Keratinocyte (primary cell): ENCODE measurements at regions not wholly inside any gene's neighbourhood (a gene's known extent, or its start where the extent isn't known, plus 50 kb on each side); places are given as distances from the start of the nearest gene placed in this dataset.

Source experiments
- DNase-seq: peaks from one replicate; pipeline ENCODE4 v3.0.0-alpha.2; 2011; ENCODE audit warnings: low read depth, missing footprints, low spot score
- FAIRE-seq: peaks from 2 replicates; lab custom pipeline; 2011; peaks lifted over from hg19 to GRCh38; lab: Jason Lieb, UNC
- H2AFZ ChIP-seq: 2 replicates; pipeline ENCODE4 v1.6.0; 2012; ENCODE audit warnings: low read length, control low read depth, inconsistent platforms; ENCODE audit not compliant: control insufficient read depth
- H3K27ac ChIP-seq: 2 replicates; pipeline ENCODE4 v1.5.1; 2011; ENCODE audit warnings: low read length; ENCODE audit not compliant: control insufficient read depth, insufficient read depth
- H3K27me3 ChIP-seq: 3 replicates; pipeline ENCODE4 v1.6.0; 2011; ENCODE audit warnings: low read length; ENCODE audit not compliant: control insufficient read depth, insufficient read depth; ENCODE audit errors: extremely low read depth
- H3K36me3 ChIP-seq, 2 experiments: 2 replicates in 1 of 2; 3 replicates in 1 of 2; pipeline ENCODE4 v1.5.1; 2011; ENCODE audit warnings: low read length in 2 of 2, mild to moderate bottlenecking in 1 of 2; ENCODE audit not compliant: control insufficient read depth in 2 of 2, insufficient read depth in 2 of 2; ENCODE audit errors: extremely low read depth in 1 of 2
- H3K4me1 ChIP-seq: 3 replicates; pipeline ENCODE4 v1.5.1; 2011; ENCODE audit warnings: low read length; ENCODE audit not compliant: control insufficient read depth, insufficient read depth; ENCODE audit errors: extremely low read depth
- H3K4me2 ChIP-seq: 3 replicates; pipeline ENCODE4 v1.6.0; 2011; ENCODE audit warnings: low read depth, low read length; ENCODE audit not compliant: control insufficient read depth, insufficient read depth; ENCODE audit errors: extremely low read depth
- H3K4me3 ChIP-seq, 3 experiments: fragments of 200-600 bp in 1 of 3; sonication (generic) in 1 of 3; 2 replicates in 2 of 3; 3 replicates in 1 of 3; pipeline ENCODE4 v1.5.1; 2011 to 2016; ENCODE audit warnings: low read length in 3 of 3, mild to moderate bottlenecking in 3 of 3, control low read depth in 2 of 3, inconsistent platforms in 1 of 3, low read depth in 1 of 3, mixed read lengths in 1 of 3, mixed run types in 1 of 3, moderate library complexity in 1 of 3; ENCODE audit not compliant: control insufficient read depth in 2 of 3, insufficient read depth in 2 of 3; ENCODE audit errors: extremely low read depth in 1 of 3
- H3K79me2 ChIP-seq: 2 replicates; pipeline ENCODE4 v1.6.0; 2012; ENCODE audit warnings: low read length; ENCODE audit not compliant: control insufficient read depth, insufficient read depth
- H3K9ac ChIP-seq: 3 replicates; pipeline ENCODE4 v1.6.0; 2011; ENCODE audit warnings: low read length; ENCODE audit not compliant: control insufficient read depth, insufficient read depth; ENCODE audit errors: extremely low read depth
- H3K9me1 ChIP-seq: 3 replicates; pipeline ENCODE4 v1.6.0; 2011; ENCODE audit warnings: low read length; ENCODE audit not compliant: control insufficient read depth, insufficient read depth; ENCODE audit errors: extremely low read depth
- H3K9me3 ChIP-seq: 2 replicates; pipeline ENCODE4 v1.5.1; 2012; ENCODE audit warnings: low read depth, low read length; ENCODE audit not compliant: control insufficient read depth
- H4K20me1 ChIP-seq: 3 replicates; pipeline ENCODE4 v1.6.0; 2011; ENCODE audit warnings: low read length; ENCODE audit not compliant: control insufficient read depth, insufficient read depth; ENCODE audit errors: extremely low read depth
- CTCF ChIP-seq, 3 experiments: IDR thresholded peaks in 1 of 3; conservative IDR thresholded peaks in 1 of 3; optimal IDR thresholded peaks in 1 of 3; 2 replicates in 2 of 3; 3 replicates in 1 of 3; pipeline versions ENCODE3 to v1.5.1; 2011; ENCODE audit warnings: low read length in 3 of 3, mild to moderate bottlenecking in 3 of 3, moderate library complexity in 2 of 3, control low read depth in 1 of 3, inconsistent platforms in 1 of 3; ENCODE audit not compliant: insufficient read depth in 2 of 3; ENCODE audit errors: extremely low read depth in 1 of 3
- EZH2 ChIP-seq: IDR thresholded peaks from one replicate; pipeline ENCODE4 v1.6.1; 2012; ENCODE audit warnings: inconsistent platforms, mild to moderate bottlenecking, low read length, moderate library complexity
- dilution Hi-C: fragments of 300-500 bp; cut with MboI; formaldehyde crosslinking; loops from one replicate; pipeline ENCODE4 v1.7.0; 2020; ENCODE audit warnings: low sequenced_read_pairs; ENCODE audit not compliant: extremely low pct_ligation_motif_present

- Histone ChIP-seq H4K20me1 (no peaks in the 10 kb centered on the region), H3K27me3 (no peaks in the 10 kb centered on the region), H3K9ac (no peak overlapping the region), H3K27ac (no peak overlapping the region), H3K9me1 (no peaks in the 10 kb centered on the region), H3K4me3 (no peak overlapping the region), H3K36me3 (no peaks in the 10 kb centered on the region), H3K79me2 (no peaks in the 10 kb centered on the region), H3K4me1 (no peaks in the 10 kb centered on the region), H3K4me2 (no peak overlapping the region), H3K9me3 (no peaks in the 10 kb centered on the region), H2AFZ (no peak overlapping the region)
- no peak for DNase-seq
- TF ChIP-seq CTCF (optimal IDR thresholded peaks at IDR 0.05 in 1 of 3, IDR thresholded peaks at IDR 0.05 in 1 of 3, conservative IDR thresholded peaks at IDR 0.05 in 1 of 3; ENCODE audit: extremely low read depth in 1 of 3, insufficient read depth in 2 of 3, low read length in 3 of 3), result no peak
- no peak for TF ChIP-seq EZH2
- FAIRE-seq, result no peak
- dilution Hi-C loops, result no loop called here
Observed at GRCh38 chr10:117788911-117789310, 246.4 kb downstream of the EMX2 start.

GRCh38 chr10:117790179-117790578 lies 247.6 kb downstream of the EMX2 start:
- Histone ChIP-seq H3K79me2 (no peaks in the 10 kb centered on the region), H3K9ac (no peak overlapping the region), H3K9me1 (no peaks in the 10 kb centered on the region), H3K4me2 (no peak overlapping the region), H4K20me1 (no peaks in the 10 kb centered on the region), H3K4me1 (no peaks in the 10 kb centered on the region), H2AFZ (no peak overlapping the region), H3K4me3 (no peak overlapping the region), H3K27me3 (no peaks in the 10 kb centered on the region), H3K27ac (no peak overlapping the region), H3K36me3 (no peaks in the 10 kb centered on the region), H3K9me3 (no peaks in the 10 kb centered on the region)
- no peak for FAIRE-seq
- dilution Hi-C loops, result no loop called here
- DNase-seq, result no peak
- TF ChIP-seq EZH2 (no peak), CTCF (optimal IDR thresholded peaks at IDR 0.05 in 1 of 3, IDR thresholded peaks at IDR 0.05 in 1 of 3, conservative IDR thresholded peaks at IDR 0.05 in 1 of 3; ENCODE audit: extremely low read depth in 1 of 3, insufficient read depth in 2 of 3, low read length in 3 of 3) (no peak)
